ENCODE measurements at regions not wholly inside any gene's neighbourhood (a gene's known extent, or its start where the extent isn't known, plus 50 kb on each side); places are given as distances from the start of the nearest gene placed in this dataset.

GRCh38 chr5:44440186-44440585, 51.0 kb upstream of the FGF10 start:
- TF ChIP-seq CTCF (IDR thresholded peaks at IDR 0.05) = no peak
- no peak for TF ChIP-seq EP300 (IDR thresholded peaks at IDR 0.05; ENCODE audit: low read depth)
